Endothelial cell of umbilical vein (primary cell): ENCODE measurements at regions not wholly inside any gene's neighbourhood (a gene's known extent, or its start where the extent isn't known, plus 50 kb on each side); places are given as distances from the start of the nearest gene placed in this dataset.

Experiments
- BruUV-seq: library from RNA; stranded (reverse); fragments of 400-500 nt; replicated peaks from 2 replicates; lab custom pipeline; 2021; lab: Mats Ljungman, UMichigan
- CTCF ChIA-PET: fragments of 300-600, 350-600 bp; sonication (Branson Sonifier 250); formaldehyde crosslinking; loops from one replicate; lab custom pipeline; 2021; ENCODE audit warnings: antibody characterized with exemption, inconsistent platforms; lab: Charles Lee
- POLR2A ChIA-PET: fragments of 300-600, 350-600 bp; sonication (Branson Sonifier 250); formaldehyde crosslinking; loops from one replicate; lab custom pipeline; 2021; ENCODE audit warnings: antibody characterized with exemption, inconsistent platforms; lab: Charles Lee
- DNase-seq: peaks from one replicate; pipeline ENCODE4 v3.0.0-alpha.2; 2011; ENCODE audit warnings: low read depth, low spot score
- FAIRE-seq: peaks from 2 replicates; lab custom pipeline; 2011; peaks lifted over from hg19 to GRCh38; lab: Jason Lieb, UNC
- H2AFZ ChIP-seq: 2 replicates; pipeline ENCODE4 v1.6.0; 2012; ENCODE audit warnings: low read depth, low read length, control low read depth, inconsistent platforms
- H3K27ac ChIP-seq: 2 replicates; pipeline ENCODE4 v1.5.1; 2011; ENCODE audit warnings: low read depth, mild to moderate bottlenecking, control low read depth, low read length, moderate library complexity; ENCODE audit not compliant: insufficient read depth
- H3K27me3 ChIP-seq, 2 experiments: 2 replicates each; pipeline versions ENCODE4 v1.6.0 to v1.6.1; 2011; ENCODE audit warnings: low read length in 2 of 2, mixed read lengths in 1 of 2; ENCODE audit not compliant: control insufficient read depth in 2 of 2, insufficient read depth in 2 of 2
- H3K36me3 ChIP-seq, 2 experiments: 2 replicates in 1 of 2; 3 replicates in 1 of 2; pipeline ENCODE4 v1.5.1; 2011; ENCODE audit warnings: low read length in 2 of 2, mild to moderate bottlenecking in 1 of 2, moderate library complexity in 1 of 2; ENCODE audit not compliant: control insufficient read depth in 2 of 2, insufficient read depth in 2 of 2; ENCODE audit errors: extremely low read depth in 1 of 2
- H3K4me1 ChIP-seq: 3 replicates; pipeline ENCODE4 v1.5.1; 2011; ENCODE audit warnings: mild to moderate bottlenecking, low read length; ENCODE audit not compliant: control insufficient read depth, insufficient read depth; ENCODE audit errors: extremely low read depth
- H3K4me2 ChIP-seq: 2 replicates; pipeline ENCODE4 v1.6.1; 2011; ENCODE audit warnings: low read length, control low read depth, mixed read lengths; ENCODE audit not compliant: insufficient read depth
- H3K4me3 ChIP-seq, 3 experiments: fragments of 200-600 bp in 1 of 3; sonication (generic), shearing (Covaris generic) in 1 of 3; replicated peaks in 1 of 3; 2 replicates each; pipeline ENCODE4 v1.5.1; 2011 to 2016; ENCODE audit warnings: control low read depth in 3 of 3, low read length in 3 of 3, mild to moderate bottlenecking in 2 of 3, inconsistent platforms in 1 of 3, low read depth in 1 of 3, moderate library complexity in 1 of 3; ENCODE audit not compliant: insufficient read depth in 1 of 3
- H3K79me2 ChIP-seq: 2 replicates; pipeline ENCODE4 v1.6.0; 2012; ENCODE audit warnings: low read length, inconsistent platforms; ENCODE audit not compliant: control insufficient read depth, insufficient read depth
- H3K9ac ChIP-seq: replicated peaks from 2 replicates; pipeline ENCODE3; 2011; ENCODE audit warnings: low read length, control low read depth; ENCODE audit not compliant: insufficient read depth; ENCODE audit errors: extremely low read depth
- H3K9me1 ChIP-seq: replicated peaks from 3 replicates; pipeline ENCODE4 v1.6.0; 2011; ENCODE audit warnings: mild to moderate bottlenecking, low read length; ENCODE audit not compliant: control insufficient read depth, insufficient read depth; ENCODE audit errors: extremely low read depth
- H3K9me3 ChIP-seq: replicated peaks from 2 replicates; pipeline ENCODE4 v1.5.1; 2012; ENCODE audit warnings: low read length, inconsistent platforms; ENCODE audit not compliant: control insufficient read depth, insufficient read depth
- H4K20me1 ChIP-seq: replicated peaks from 2 replicates; pipeline ENCODE3; 2011; ENCODE audit warnings: mild to moderate bottlenecking, low read length; ENCODE audit not compliant: control insufficient read depth, insufficient read depth; ENCODE audit errors: extremely low read depth
- CTCF ChIP-seq, 2 donors: IDR thresholded peaks; 1 replicate in 1 of 2; 2 replicates in 1 of 2; pipeline ENCODE4 v1.5.1; 2011; ENCODE audit warnings: low read length in 2 of 2, mild to moderate bottlenecking in 2 of 2, moderate library complexity in 2 of 2, control low read depth in 1 of 2, inconsistent platforms in 1 of 2, low read depth in 1 of 2; ENCODE audit not compliant: insufficient read depth in 1 of 2; ENCODE audit errors: extremely low read depth in 1 of 2
- EZH2 ChIP-seq: IDR thresholded peaks from 2 replicates; pipeline ENCODE4 v1.6.1; 2012; ENCODE audit warnings: borderline replicate concordance, low read depth, mild to moderate bottlenecking, moderate library complexity, low read length, inconsistent platforms; ENCODE audit not compliant: severe bottlenecking
- FOS ChIP-seq: IDR thresholded peaks from 2 replicates; pipeline ENCODE4 v1.6.1; 2011; ENCODE audit warnings: mild to moderate bottlenecking, low read length, moderate library complexity, borderline replicate concordance; ENCODE audit not compliant: insufficient read depth
- GATA2 ChIP-seq: IDR thresholded peaks from 2 replicates; pipeline ENCODE4 v1.7.0; 2011; ENCODE audit warnings: low read depth, mild to moderate bottlenecking, moderate library complexity, mixed read lengths, low read length; ENCODE audit not compliant: insufficient read length, insufficient read depth
- JUN ChIP-seq: IDR thresholded peaks from 2 replicates; pipeline ENCODE4 v1.6.1; 2011; ENCODE audit warnings: borderline replicate concordance, low read depth; ENCODE audit not compliant: insufficient read length, insufficient read depth
- MAX ChIP-seq: IDR thresholded peaks from 2 replicates; pipeline ENCODE4 v1.6.1; 2011; ENCODE audit not compliant: insufficient read depth, insufficient read length
- MYC ChIP-seq: IDR thresholded peaks from one replicate; pipeline ENCODE4 v1.6.1; 2011; ENCODE audit warnings: mild to moderate bottlenecking, low read depth, low read length
- POLR2A ChIP-seq: IDR thresholded peaks from 2 replicates; pipeline ENCODE4 v1.6.1; 2012; ENCODE audit warnings: low read depth, mild to moderate bottlenecking, control low read depth, low read length
- POLR2AphosphoS5 ChIP-seq: IDR thresholded peaks from 2 replicates; pipeline ENCODE4 v1.6.1; 2012; ENCODE audit warnings: low read depth, mild to moderate bottlenecking, control low read depth, low read length, moderate library complexity; ENCODE audit not compliant: insufficient read depth
- dilution Hi-C: fragments of 300-500 bp; cut with MboI; formaldehyde crosslinking; loops from one replicate; pipeline ENCODE4 v1.15.0; 2019; ENCODE audit warnings: low sequenced_read_pairs; ENCODE audit not compliant: extremely low pct_ligation_motif_present
- intact Hi-C: fragments of 100-400 bp; cut with micrococcal nuclease; formaldehyde crosslinking; loops from one replicate; pipeline ENCODE4 v1.10.0; 2022

- Histone ChIP-seq H3K9me3 (no peaks in the 10 kb centered on the region), H2AFZ (no peak overlapping the region), H3K4me1 (no peaks in the 10 kb centered on the region), H3K4me2 (no peak overlapping the region), H3K9me1 (no peaks in the 10 kb centered on the region), H3K4me3 (no peak overlapping the region), H3K36me3 (no peaks in the 10 kb centered on the region), H3K27ac (no peak overlapping the region), H3K27me3 (no peaks in the 10 kb centered on the region), H3K9ac (no peak overlapping the region), H4K20me1 (no peaks in the 10 kb centered on the region), H3K79me2 (no peaks in the 10 kb centered on the region)
- CTCF ChIA-PET, result no interaction called here
- TF ChIP-seq JUN (no peak), MYC (no peak), POLR2A (no peak), MAX (no peak), POLR2AphosphoS5 (no peak), FOS (no peak)
- dilution Hi-C loops (no loop called here), intact Hi-C loops (loop anchor here (10.0 kb wide), 1 partner anchor 64 kb away; no protein-coding TSS in a partner anchor)
- no peak for DNase-seq
- BruUV-seq, result no TSS peak
- no peak for FAIRE-seq
- POLR2A ChIA-PET, result no interaction called here
Measured at GRCh38 chr18:44238454-44238853, 442.2 kb upstream of the SETBP1 start.

GRCh38 chr18:44238911-44239310 lies 441.8 kb upstream of the SETBP1 start:
- no peaks in the 10 kb centered on the region for H3K79me2 ChIP-seq
- H3K9me1 ChIP-seq, result no peaks in the 10 kb centered on the region
- no peaks in the 10 kb centered on the region for H3K4me1 ChIP-seq
- no peaks in the 10 kb centered on the region for H3K9me3 ChIP-seq
- no peak for FAIRE-seq
- no peak overlapping the region for H2AFZ ChIP-seq
- no peak for DNase-seq
- no peaks in the 10 kb centered on the region for H4K20me1 ChIP-seq
- CTCF ChIA-PET, result no interaction called here
- dilution Hi-C loops (no loop called here), intact Hi-C loops (loop anchor here (10.0 kb wide), 1 partner anchor 64 kb away; no protein-coding TSS in a partner anchor)
- no peaks in the 10 kb centered on the region for H3K36me3 ChIP-seq
- H3K4me2 ChIP-seq, result no peak overlapping the region
- H3K9ac ChIP-seq, result no peak overlapping the region
- no peak overlapping the region for H3K4me3 ChIP-seq
- H3K27me3 ChIP-seq, result no peaks in the 10 kb centered on the region
- TF ChIP-seq FOS, result no peak
- no peak for TF ChIP-seq JUN
- TF ChIP-seq POLR2AphosphoS5, result no peak
- TF ChIP-seq EZH2, result no peak
- TF ChIP-seq MYC, result no peak
- TF ChIP-seq POLR2A, result no peak
- no peak for TF ChIP-seq GATA2
- TF ChIP-seq CTCF (IDR thresholded peaks at IDR 0.05; ENCODE audit: extremely low read depth in 1 of 2, insufficient read depth in 1 of 2, low read depth in 1 of 2, low read length in 2 of 2), result no peak
- no peak for TF ChIP-seq MAX
- no TSS peak for BruUV-seq
- H3K27ac ChIP-seq, result no peak overlapping the region
- POLR2A ChIA-PET, result no interaction called here
